Suprapubic skin (tissue), 3 donors: ENCODE measurements at regions not wholly inside any gene's neighbourhood (a gene's known extent, or its start where the extent isn't known, plus 50 kb on each side); places are given as distances from the start of the nearest gene placed in this dataset.

ENCODE experiments used
- POLR2A ChIP-seq, 2 donors: fragments of 450-650 bp; IDR thresholded peaks; one replicate each; pipeline ENCODE4 v1.6.1; 2017; ENCODE audit warnings: antibody characterized with exemption in 2 of 2, mild to moderate bottlenecking in 2 of 2, moderate library complexity in 2 of 2
- TF ChIP-seq, protein P1 (sequence below), 2 donors: fragments of 200-600 bp in 1 of 2; fragments of 450-650 bp in 1 of 2; sonication (generic) in 1 of 2; IDR thresholded peaks; one replicate each; pipeline ENCODE4 v1.5.1; 2016 to 2019; ENCODE audit warnings: antibody characterized with exemption in 2 of 2, mild to moderate bottlenecking in 1 of 2, moderate library complexity in 1 of 2

DNA sequence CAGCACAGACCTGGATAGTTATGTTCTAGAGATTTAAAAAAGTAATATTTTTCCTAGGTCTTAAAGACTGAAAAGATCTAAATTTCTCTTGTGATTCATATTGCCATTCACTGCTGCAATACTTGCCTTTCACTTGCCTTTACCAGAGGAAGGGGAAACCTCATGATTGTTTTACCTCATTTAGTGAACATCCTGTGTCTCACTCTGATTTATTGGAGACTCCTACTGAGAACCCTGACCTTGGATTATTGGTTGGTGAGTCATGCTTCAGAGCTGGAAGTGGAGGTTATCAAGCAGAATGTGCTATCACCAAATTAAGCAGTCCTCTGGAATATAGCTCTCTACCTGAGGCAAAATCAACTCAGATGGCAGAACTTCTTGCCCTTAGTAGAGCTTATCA lies 500.5 kb downstream of the TSN start:
- TF ChIP-seq, protein P1, sequence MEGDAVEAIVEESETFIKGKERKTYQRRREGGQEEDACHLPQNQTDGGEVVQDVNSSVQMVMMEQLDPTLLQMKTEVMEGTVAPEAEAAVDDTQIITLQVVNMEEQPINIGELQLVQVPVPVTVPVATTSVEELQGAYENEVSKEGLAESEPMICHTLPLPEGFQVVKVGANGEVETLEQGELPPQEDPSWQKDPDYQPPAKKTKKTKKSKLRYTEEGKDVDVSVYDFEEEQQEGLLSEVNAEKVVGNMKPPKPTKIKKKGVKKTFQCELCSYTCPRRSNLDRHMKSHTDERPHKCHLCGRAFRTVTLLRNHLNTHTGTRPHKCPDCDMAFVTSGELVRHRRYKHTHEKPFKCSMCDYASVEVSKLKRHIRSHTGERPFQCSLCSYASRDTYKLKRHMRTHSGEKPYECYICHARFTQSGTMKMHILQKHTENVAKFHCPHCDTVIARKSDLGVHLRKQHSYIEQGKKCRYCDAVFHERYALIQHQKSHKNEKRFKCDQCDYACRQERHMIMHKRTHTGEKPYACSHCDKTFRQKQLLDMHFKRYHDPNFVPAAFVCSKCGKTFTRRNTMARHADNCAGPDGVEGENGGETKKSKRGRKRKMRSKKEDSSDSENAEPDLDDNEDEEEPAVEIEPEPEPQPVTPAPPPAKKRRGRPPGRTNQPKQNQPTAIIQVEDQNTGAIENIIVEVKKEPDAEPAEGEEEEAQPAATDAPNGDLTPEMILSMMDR (IDR thresholded peaks at IDR 0.05): no peak
- TF ChIP-seq POLR2A (IDR thresholded peaks at IDR 0.05): no peak
